Amniotic epithelial cell (primary cell): ENCODE measurements at regions not wholly inside any gene's neighbourhood (a gene's known extent, or its start where the extent isn't known, plus 50 kb on each side); places are given as distances from the start of the nearest gene placed in this dataset.

Source experiments
- DNase-seq: peaks from one replicate; pipeline ENCODE4 v3.0.0-alpha.2; 2010; ENCODE audit warnings: low read depth

GRCh38 chr2:100765481-100765880 lies 54.5 kb upstream of the NPAS2 start:
- DNase-seq = peak; percentile 45

GRCh38 chr2:100766256-100766655 lies 53.7 kb upstream of the NPAS2 start:
- DNase-seq = no peak

- DNase-seq = peak; percentile 55
These were observed 53.1 kb upstream of the NPAS2 start for GRCh38 chr2:100766806-100767205.

GRCh38 chr2:100767224-100767653 lies 52.7 kb upstream of the NPAS2 start:
- peak; percentile 64 for DNase-seq

- no peak for DNase-seq
These were observed 51.8 kb upstream of the NPAS2 start for GRCh38 chr2:100767810-100768806.
